GM18498 (cell line): ENCODE measurements at regions not wholly inside any gene's neighbourhood (a gene's known extent, or its start where the extent isn't known, plus 50 kb on each side); places are given as distances from the start of the nearest gene placed in this dataset.

Source experiments
- ATAC-seq: cut with Tn5 transposase; IDR thresholded peaks from one replicate; pipeline ENCODE4 v1.9.1; 2021; ENCODE audit warnings: mild to moderate bottlenecking, moderate library complexity; ENCODE audit not compliant: unreplicated experiment

DNA sequence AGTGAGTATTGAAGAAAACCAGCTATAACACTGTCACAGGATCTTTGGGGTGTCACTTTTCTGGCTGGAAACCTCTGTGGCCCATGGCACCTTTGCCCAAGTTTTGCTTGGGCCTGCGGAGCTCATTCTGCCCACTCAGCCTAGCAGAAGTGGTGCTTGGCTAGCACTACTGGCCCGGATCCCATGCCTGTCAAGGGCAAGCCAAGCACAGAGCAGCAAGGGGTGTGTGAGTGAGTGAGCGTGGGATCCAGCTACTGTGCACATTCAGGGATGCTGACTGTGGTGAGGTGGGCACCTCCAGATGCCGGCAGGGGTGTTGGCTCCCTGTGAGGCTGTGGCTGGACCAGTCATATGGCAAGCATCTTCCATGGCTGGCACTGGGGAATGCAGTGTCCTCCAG, 55.4 kb upstream of the RASGEF1B start:
- ATAC-seq = no peak

DNA sequence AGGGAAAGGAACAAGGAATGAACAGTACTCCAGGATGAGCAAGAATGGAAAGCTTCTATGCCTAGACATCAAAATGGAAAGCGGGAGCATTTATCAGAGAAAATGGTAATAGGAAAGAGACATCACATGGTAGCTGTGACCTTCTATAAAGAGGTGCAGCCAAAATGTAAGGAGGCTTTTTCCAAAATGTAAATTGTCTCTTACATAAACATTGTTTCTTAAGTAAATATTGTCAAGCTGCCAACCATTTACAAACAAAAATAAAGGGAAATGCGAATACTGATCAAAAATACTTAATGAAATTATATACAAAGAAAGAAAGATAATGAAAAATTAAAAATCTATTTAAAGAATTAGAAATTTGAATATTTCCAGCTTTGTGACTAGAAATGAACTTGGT, 55.0 kb upstream of the RASGEF1B start:
- ATAC-seq = no peak

DNA sequence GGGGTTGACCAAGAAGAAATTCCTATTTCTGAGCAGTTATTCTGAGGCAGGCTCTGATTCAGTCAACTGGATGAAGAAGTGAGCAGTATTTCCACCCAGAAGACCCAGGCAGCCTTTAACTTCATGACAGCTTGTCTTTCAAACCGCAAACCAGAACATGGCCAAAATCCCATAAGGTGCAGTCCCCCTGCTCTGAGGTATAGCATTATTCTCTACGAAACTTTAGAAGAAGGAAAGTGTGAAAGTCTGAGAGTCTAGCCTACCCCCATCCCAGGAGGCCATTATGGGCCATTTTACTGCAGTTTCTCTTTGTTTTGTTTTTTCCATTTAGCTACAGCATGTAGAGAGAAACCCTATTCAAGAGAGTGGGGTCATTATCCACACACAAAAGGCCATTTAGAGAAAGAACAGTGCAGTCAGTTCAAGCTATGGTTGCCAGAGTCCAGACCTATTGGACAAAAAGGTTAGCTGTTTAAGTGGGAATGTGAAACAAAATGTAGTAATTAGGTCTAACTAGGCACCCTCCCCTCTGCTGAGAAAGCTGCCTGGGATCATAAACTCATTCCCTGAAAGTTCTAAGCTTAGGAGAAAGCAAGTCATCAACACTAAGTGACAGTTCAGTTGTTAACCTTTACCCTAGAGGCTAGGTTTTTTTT, 52.1 kb upstream of the RASGEF1B start:
- peak; percentile 62 for ATAC-seq

DNA sequence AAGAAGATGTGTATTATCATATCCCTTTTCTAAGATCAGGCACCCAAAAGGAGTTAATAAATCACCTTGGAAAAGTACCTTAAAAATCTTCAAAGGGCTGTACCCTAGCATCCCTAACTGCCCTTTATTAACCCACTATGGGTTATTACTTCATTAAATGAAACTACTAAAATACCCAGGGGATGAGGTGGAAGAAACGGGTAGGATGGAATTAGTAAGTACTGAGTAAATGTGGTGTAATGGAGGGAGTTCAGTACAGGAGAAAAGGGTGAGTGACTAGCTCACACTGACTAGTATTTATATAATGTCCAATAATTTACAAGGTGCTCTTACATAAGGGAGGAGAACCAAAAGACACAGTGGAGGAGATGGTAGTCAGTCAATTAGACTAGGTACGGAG, 51.0 kb upstream of the RASGEF1B start:
- ATAC-seq = no peak

DNA sequence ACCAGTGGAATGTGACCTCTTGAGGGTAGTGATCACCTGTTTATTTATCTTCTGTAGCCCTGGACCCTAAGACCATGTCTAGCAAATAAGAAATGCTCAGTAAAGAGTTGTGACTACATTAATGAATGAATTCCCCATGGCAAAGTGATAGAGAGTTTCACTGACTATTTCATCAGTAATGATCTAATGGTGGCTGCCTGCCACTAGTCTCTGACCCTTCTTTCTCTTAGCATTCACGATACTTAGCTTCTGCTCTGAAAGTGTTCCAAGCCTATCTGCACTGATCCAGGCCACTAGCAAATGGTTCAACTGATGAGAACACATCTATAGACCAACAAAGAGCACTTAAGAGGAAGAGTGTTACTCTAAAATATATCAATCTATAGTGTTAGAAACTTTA, 50.0 kb upstream of the RASGEF1B start:
- no peak for ATAC-seq
